Fibroblast of lung (primary cell): ENCODE measurements at regions not wholly inside any gene's neighbourhood (a gene's known extent, or its start where the extent isn't known, plus 50 kb on each side); places are given as distances from the start of the nearest gene placed in this dataset.

ENCODE experiments used
- CTCF ChIP-seq, 2 donors: IDR thresholded peaks in 1 of 2; conservative IDR thresholded peaks in 1 of 2; 1 replicate in 1 of 2; 2 replicates in 1 of 2; pipeline ENCODE4 v1.5.1; 2011 to 2012; ENCODE audit warnings: low read length in 2 of 2, control low read depth in 1 of 2, inconsistent platforms in 1 of 2, low read depth in 1 of 2, mild to moderate bottlenecking in 1 of 2
- EZH2 ChIP-seq: IDR thresholded peaks from 2 replicates; pipeline ENCODE4 v1.5.1; 2012; ENCODE audit warnings: low read length, control low read depth, mild to moderate bottlenecking; ENCODE audit errors: missing control alignments

GRCh38 chr5:61824396-61824795 is 481.6 kb upstream of the KIF2A start:
- TF ChIP-seq CTCF (conservative IDR thresholded peaks at IDR 0.05 in 1 of 2, IDR thresholded peaks at IDR 0.05 in 1 of 2; ENCODE audit: low read depth in 1 of 2, low read length in 2 of 2), result no peak
- no peak for TF ChIP-seq EZH2
